Smooth muscle cell (in vitro differentiated cells): ENCODE measurements at regions not wholly inside any gene's neighbourhood (a gene's known extent, or its start where the extent isn't known, plus 50 kb on each side); places are given as distances from the start of the nearest gene placed in this dataset.

Experiments
- DNase-seq: peaks from one replicate; lab custom pipeline; 2025; ENCODE audit not compliant: unreplicated experiment; lab: John Stamatoyannopoulos, UW
- H2AFZ ChIP-seq: fragments of 200-600 bp; sonication (generic); 2 replicates; pipeline ENCODE4 v1.6.0; 2016; ENCODE audit warnings: antibody characterized with exemption, low read depth, mild to moderate bottlenecking
- H3F3A ChIP-seq: fragments of 200-600 bp; sonication (generic); 2 replicates; pipeline ENCODE4 v1.6.0; 2017; ENCODE audit warnings: antibody characterized with exemption, low read depth
- H3K27ac ChIP-seq: fragments of 200-600 bp; sonication (generic); 2 replicates; pipeline ENCODE4 v1.5.1; 2016; ENCODE audit warnings: low read depth, mild to moderate bottlenecking
- H3K27me3 ChIP-seq: fragments of 200-600 bp; sonication (generic); 2 replicates; pipeline ENCODE4 v1.6.1; 2016; ENCODE audit warnings: low read depth, mild to moderate bottlenecking
- H3K36me3 ChIP-seq: fragments of 200-600 bp; sonication (generic); 2 replicates; pipeline ENCODE4 v1.5.1; 2016; ENCODE audit warnings: low read depth
- H3K4me1 ChIP-seq: fragments of 200-600 bp; sonication (generic); 2 replicates; pipeline ENCODE4 v1.5.1; 2016; ENCODE audit warnings: low read depth
- H3K4me2 ChIP-seq: fragments of 200-600 bp; sonication (generic); 2 replicates; pipeline ENCODE4 v1.6.0; 2016; ENCODE audit warnings: mild to moderate bottlenecking
- H3K4me3 ChIP-seq: fragments of 200-600 bp; sonication (generic); 2 replicates; pipeline ENCODE4 v1.5.1; 2016; ENCODE audit warnings: mild to moderate bottlenecking
- H3K79me2 ChIP-seq: fragments of 200-600 bp; sonication (generic); 2 replicates; pipeline ENCODE4 v1.6.0; 2016; ENCODE audit warnings: low read depth, mild to moderate bottlenecking
- H3K9ac ChIP-seq: fragments of 200-600 bp; sonication (generic); 2 replicates; pipeline ENCODE4 v1.6.0; 2016; ENCODE audit warnings: low read depth
- H3K9me3 ChIP-seq: fragments of 200-600 bp; sonication (generic); replicated peaks from 2 replicates; pipeline ENCODE4 v1.5.1; 2016; ENCODE audit warnings: low read depth
- H4K20me1 ChIP-seq: fragments of 200-600 bp; sonication (generic); 2 replicates; pipeline ENCODE4 v1.6.0; 2016; ENCODE audit warnings: low read depth
- WGBS: methylation state at CpG from one replicate; pipeline ENCODE4 v1.1.7; 2016; ENCODE audit warnings: low lambda C conversion rate; 5-methylcytosine and 5-hydroxymethylcytosine counted together
- TF ChIP-seq, protein P1 (sequence below): fragments of 200-600 bp; sonication (generic); IDR thresholded peaks from 2 replicates; pipeline ENCODE4 v1.5.1; 2017; ENCODE audit warnings: borderline replicate concordance, mild to moderate bottlenecking, antibody characterized with exemption; ENCODE audit not compliant: insufficient read depth, poor library complexity, severe bottlenecking

DNA sequence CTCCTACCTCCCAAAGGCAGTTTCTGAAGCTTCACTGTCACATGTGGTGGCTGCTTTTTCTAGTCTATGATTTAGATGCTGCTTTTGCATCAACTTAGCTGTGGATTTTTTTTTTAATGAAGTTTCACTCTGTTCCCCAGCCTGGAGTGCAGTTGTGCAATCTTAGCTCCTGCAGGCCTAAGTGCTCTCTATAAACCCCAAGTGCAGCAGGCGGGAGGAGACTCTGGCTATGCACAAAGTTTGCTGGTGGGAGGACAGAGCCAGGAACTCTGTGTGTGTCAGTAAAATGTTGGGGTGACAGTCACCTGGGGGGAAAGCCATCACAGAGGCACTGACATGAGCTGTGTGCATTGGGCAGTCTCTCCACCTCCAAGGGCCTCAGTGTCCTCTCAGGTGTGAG, 138.8 kb upstream of the FAM20C start:
- Histone ChIP-seq H3K4me3 (no peak overlapping the region), H3K9ac (no peak overlapping the region), H3K27me3 (no peaks in the 10 kb centered on the region), H3K27ac (no peak overlapping the region), H3K36me3 (no peaks in the 10 kb centered on the region), H3K4me2 (no peak overlapping the region), H4K20me1 (no peaks in the 10 kb centered on the region), H3K4me1 (no peaks in the 10 kb centered on the region), H3K79me2 (no peaks in the 10 kb centered on the region), H3K9me3 (no peaks in the 10 kb centered on the region), H3F3A (no peaks in the 10 kb centered on the region), H2AFZ (no peak overlapping the region)
- TF ChIP-seq, protein P1, sequence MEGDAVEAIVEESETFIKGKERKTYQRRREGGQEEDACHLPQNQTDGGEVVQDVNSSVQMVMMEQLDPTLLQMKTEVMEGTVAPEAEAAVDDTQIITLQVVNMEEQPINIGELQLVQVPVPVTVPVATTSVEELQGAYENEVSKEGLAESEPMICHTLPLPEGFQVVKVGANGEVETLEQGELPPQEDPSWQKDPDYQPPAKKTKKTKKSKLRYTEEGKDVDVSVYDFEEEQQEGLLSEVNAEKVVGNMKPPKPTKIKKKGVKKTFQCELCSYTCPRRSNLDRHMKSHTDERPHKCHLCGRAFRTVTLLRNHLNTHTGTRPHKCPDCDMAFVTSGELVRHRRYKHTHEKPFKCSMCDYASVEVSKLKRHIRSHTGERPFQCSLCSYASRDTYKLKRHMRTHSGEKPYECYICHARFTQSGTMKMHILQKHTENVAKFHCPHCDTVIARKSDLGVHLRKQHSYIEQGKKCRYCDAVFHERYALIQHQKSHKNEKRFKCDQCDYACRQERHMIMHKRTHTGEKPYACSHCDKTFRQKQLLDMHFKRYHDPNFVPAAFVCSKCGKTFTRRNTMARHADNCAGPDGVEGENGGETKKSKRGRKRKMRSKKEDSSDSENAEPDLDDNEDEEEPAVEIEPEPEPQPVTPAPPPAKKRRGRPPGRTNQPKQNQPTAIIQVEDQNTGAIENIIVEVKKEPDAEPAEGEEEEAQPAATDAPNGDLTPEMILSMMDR = no peak
- 89% methylated on average over 1 of the region's 1 CpG for WGBS
- no peak for DNase-seq

DNA sequence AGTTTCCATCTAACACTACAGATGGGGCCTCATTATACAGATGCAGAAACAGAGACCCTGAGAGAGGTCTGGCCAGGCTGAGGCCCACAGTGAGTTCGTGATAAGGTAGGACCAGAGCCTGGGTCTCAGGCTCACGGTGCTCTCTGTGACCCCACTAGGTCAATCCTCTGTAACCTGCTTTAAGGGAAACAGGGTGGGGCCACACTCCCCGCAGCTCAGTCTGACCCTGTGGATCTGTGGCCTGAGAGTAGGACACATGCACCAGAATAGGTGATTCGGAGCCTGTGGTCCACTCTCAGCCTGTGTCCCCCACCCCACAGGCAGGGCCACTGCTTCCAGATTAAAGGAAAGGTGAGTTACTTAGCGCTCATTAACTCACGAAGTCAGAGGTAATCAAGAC, 137.8 kb upstream of the FAM20C start:
- WGBS = 88% methylated on average over 6 of the region's 6 CpGs
- Histone ChIP-seq H3K27me3 (no peaks in the 10 kb centered on the region), H3K9me3 (no peaks in the 10 kb centered on the region), H2AFZ (no peak overlapping the region), H4K20me1 (no peaks in the 10 kb centered on the region), H3K4me2 (no peak overlapping the region), H3F3A (no peaks in the 10 kb centered on the region), H3K4me3 (no peak overlapping the region), H3K36me3 (no peaks in the 10 kb centered on the region), H3K9ac (no peak overlapping the region), H3K4me1 (no peaks in the 10 kb centered on the region), H3K27ac (no peak overlapping the region), H3K79me2 (no peaks in the 10 kb centered on the region)
- TF ChIP-seq, protein P1 = no peak
- no peak for DNase-seq

DNA sequence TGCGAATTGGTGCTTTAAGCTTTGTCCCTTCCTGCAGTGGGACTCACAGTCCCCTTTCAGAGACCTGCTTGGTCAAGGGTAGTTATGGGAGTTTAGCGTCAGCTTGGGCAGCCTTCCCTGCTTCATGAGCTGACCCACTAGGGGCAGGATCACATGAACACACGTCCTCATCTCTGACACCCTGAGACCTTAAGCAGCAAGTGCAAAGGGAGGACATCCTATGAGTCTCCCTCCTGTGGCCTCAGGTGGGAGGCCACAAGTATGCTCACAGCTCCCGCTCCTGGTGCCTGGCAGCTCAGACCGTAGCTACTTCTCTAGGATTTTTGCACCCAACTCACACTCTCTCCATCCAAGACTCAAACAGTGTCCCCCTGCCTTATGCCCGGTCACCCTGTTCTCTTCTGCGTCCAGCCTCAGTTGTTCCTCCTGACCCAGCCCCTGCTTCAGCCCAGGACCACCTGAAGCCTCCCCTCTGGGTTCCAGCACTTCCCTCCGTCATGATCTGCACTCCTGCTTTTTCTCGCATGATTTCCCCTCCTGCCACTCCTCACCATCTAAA, 136.6 kb upstream of the FAM20C start:
- Histone ChIP-seq H3K79me2 (no peaks in the 10 kb centered on the region), H3K9ac (no peak overlapping the region), H3K4me2 (no peak overlapping the region), H3K4me3 (no peak overlapping the region), H2AFZ (no peak overlapping the region), H3F3A (no peaks in the 10 kb centered on the region), H3K36me3 (no peaks in the 10 kb centered on the region), H3K4me1 (no peaks in the 10 kb centered on the region), H3K9me3 (no peaks in the 10 kb centered on the region), H3K27ac (no peak overlapping the region), H4K20me1 (no peaks in the 10 kb centered on the region), H3K27me3 (no peaks in the 10 kb centered on the region)
- WGBS = 80% methylated on average over 9 of the region's 9 CpGs
- TF ChIP-seq, protein P1 = no peak
- no peak for DNase-seq

DNA sequence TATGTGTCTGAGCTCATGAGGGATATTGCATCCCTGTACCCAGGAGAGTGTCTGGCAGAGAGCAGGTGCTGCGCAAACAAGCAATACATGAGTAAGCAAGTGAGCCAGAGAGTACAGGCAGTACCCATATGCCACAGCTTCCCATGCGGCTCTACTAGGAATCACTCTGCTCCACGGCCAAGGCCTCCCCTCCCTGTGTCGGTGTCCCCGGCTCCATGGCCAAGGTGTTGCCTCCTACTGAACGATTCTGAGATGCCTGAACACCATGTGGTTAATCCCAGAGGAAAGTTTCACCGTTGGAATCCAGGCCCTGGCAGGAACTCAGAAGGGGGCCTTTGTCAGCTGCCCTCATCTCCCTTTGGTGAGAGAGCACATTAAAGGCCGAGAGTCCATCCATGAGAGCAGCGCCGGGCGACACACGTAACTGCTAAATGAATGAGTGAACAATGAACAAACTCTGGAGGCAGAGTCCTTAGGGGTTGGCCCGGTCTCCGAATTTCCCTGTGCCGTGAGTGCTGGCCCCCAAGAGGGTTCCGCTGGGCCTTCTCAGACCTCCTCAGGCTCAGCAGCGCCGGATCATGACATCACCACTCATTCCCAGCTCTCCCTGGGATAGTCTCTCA, 136.0 kb upstream of the FAM20C start:
- H3F3A ChIP-seq = no peaks in the 10 kb centered on the region
- no peak overlapping the region for H3K27ac ChIP-seq
- H3K4me1 ChIP-seq = no peaks in the 10 kb centered on the region
- no peaks in the 10 kb centered on the region for H3K36me3 ChIP-seq
- H3K27me3 ChIP-seq = no peaks in the 10 kb centered on the region
- no peaks in the 10 kb centered on the region for H3K9me3 ChIP-seq
- H3K9ac ChIP-seq = no peak overlapping the region
- H3K79me2 ChIP-seq = no peaks in the 10 kb centered on the region
- H3K4me3 ChIP-seq = no peak overlapping the region
- WGBS = 91% methylated on average over 18 of the region's 18 CpGs
- no peaks in the 10 kb centered on the region for H4K20me1 ChIP-seq
- TF ChIP-seq, protein P1 = no peak
- no peak overlapping the region for H2AFZ ChIP-seq
- no peak for DNase-seq
- no peak overlapping the region for H3K4me2 ChIP-seq
